ENCODE measurements at regions not wholly inside any gene's neighbourhood (a gene's known extent, or its start where the extent isn't known, plus 50 kb on each side); places are given as distances from the start of the nearest gene placed in this dataset.

GRCh38 chr5:155380480-155380879 is 366.9 kb downstream of the KIF4B start:
- Mint-ChIP-seq H3K27me3 (ENCODE audit: insufficient read depth) (no peaks in the 10 kb centered on the region), H3K9me3 (peaks cover 6% of the 10 kb centered on the region), H3K36me3 (ENCODE audit: low read depth) (no peaks in the 10 kb centered on the region), H3K27ac (no peak overlapping the region), H3K4me3 (no peak overlapping the region), H3K4me1 (peaks cover 3% of the 10 kb centered on the region)
- H3K9ac ChIP-seq (ENCODE audit: extremely low read depth, low read length, poor library complexity, severe bottlenecking), result no peak overlapping the region
- no peaks in the 10 kb centered on the region for H3K36me3 ChIP-seq (ENCODE audit: control insufficient read depth, insufficient read depth, low read length)
- no peak for TF ChIP-seq CTCF (conservative IDR thresholded peaks at IDR 0.05)
- H3K9me3 ChIP-seq (ENCODE audit: control insufficient read depth, low read length), result peaks cover 9% of the 10 kb centered on the region
- H3K4me1 ChIP-seq (ENCODE audit: control insufficient read depth, insufficient read depth, low read length), result no peaks in the 10 kb centered on the region
- WGBS, 2 experiments (ENCODE audit: insufficient coverage in 1 of 2, insufficient read length in 1 of 2), result 87 to 89% methylated on average over 2 to 3 of the region's 3 CpGs
- H3K4me3 ChIP-seq (ENCODE audit: low read length), result no peak overlapping the region
- no peaks in the 10 kb centered on the region for H3K27me3 ChIP-seq (ENCODE audit: control insufficient read depth, insufficient read depth, low read length, poor library complexity, severe bottlenecking)
- DNase-seq, result no peak
- no peak overlapping the region for H3K27ac ChIP-seq (ENCODE audit: low read depth, low read length)

- H3K4me1 ChIP-seq (ENCODE audit: control insufficient read depth, insufficient read depth, low read length), result no peaks in the 10 kb centered on the region
- TF ChIP-seq CTCF (conservative IDR thresholded peaks at IDR 0.05), result no peak
- no peaks in the 10 kb centered on the region for H3K36me3 Mint-ChIP-seq (ENCODE audit: low read depth)
- peaks cover 8% of the 10 kb centered on the region for H3K4me1 Mint-ChIP-seq
- no peak overlapping the region for H3K4me3 ChIP-seq (ENCODE audit: low read length)
- H3K36me3 ChIP-seq (ENCODE audit: control insufficient read depth, insufficient read depth, low read length), result no peaks in the 10 kb centered on the region
- H3K9ac ChIP-seq (ENCODE audit: extremely low read depth, low read length, poor library complexity, severe bottlenecking), result no peak overlapping the region
- no peak overlapping the region for H3K27ac ChIP-seq (ENCODE audit: low read depth, low read length)
- H3K9me3 ChIP-seq (ENCODE audit: control insufficient read depth, low read length), result peaks cover 9% of the 10 kb centered on the region
- no peak for DNase-seq
- H3K4me3 Mint-ChIP-seq, result no peak overlapping the region
- no peaks in the 10 kb centered on the region for H3K27me3 ChIP-seq (ENCODE audit: control insufficient read depth, insufficient read depth, low read length, poor library complexity, severe bottlenecking)
- H3K27ac Mint-ChIP-seq, result no peak overlapping the region
- H3K27me3 Mint-ChIP-seq (ENCODE audit: insufficient read depth), result peaks cover 2% of the 10 kb centered on the region
- no peaks in the 10 kb centered on the region for H3K9me3 Mint-ChIP-seq
Observed at GRCh38 chr5:155381654-155382053, 368.1 kb downstream of the KIF4B start.

DNA sequence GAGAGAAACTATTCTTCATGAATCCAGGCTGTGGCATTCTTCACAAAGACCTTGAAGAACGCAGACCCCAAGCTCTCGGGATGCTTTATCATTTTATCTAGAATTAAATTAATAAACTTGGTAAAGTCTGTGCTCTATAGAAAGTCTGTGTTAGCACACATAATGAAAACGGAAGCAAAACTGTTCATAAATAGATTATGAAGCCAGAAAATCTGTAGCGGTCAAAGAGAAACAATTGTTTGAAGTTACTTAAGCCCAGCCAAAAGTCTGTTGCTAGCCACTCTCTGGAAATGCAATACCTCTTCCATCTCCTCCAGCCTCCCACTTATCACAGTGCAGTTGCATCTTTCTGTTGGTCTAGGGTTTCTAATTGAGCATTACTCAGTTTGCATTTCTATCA is 375.9 kb downstream of the KIF4B start:
- no peaks in the 10 kb centered on the region for H3K4me1 ChIP-seq (ENCODE audit: control insufficient read depth, insufficient read depth, low read length)
- no peak overlapping the region for H3K27ac Mint-ChIP-seq
- H3K4me3 Mint-ChIP-seq, result no peak overlapping the region
- no peak overlapping the region for H3K4me3 ChIP-seq (ENCODE audit: low read length)
- no peaks in the 10 kb centered on the region for H3K36me3 Mint-ChIP-seq (ENCODE audit: low read depth)
- H3K27me3 Mint-ChIP-seq (ENCODE audit: insufficient read depth), result peaks cover 2% of the 10 kb centered on the region
- no peaks in the 10 kb centered on the region for H3K9me3 Mint-ChIP-seq
- H3K27ac ChIP-seq (ENCODE audit: low read depth, low read length), result no peak overlapping the region
- no peak for DNase-seq
- peaks cover 8% of the 10 kb centered on the region for H3K4me1 Mint-ChIP-seq
- no peak for TF ChIP-seq CTCF (conservative IDR thresholded peaks at IDR 0.05)
- H3K9ac ChIP-seq (ENCODE audit: extremely low read depth, low read length, poor library complexity, severe bottlenecking), result no peak overlapping the region
- no peaks in the 10 kb centered on the region for H3K36me3 ChIP-seq (ENCODE audit: control insufficient read depth, insufficient read depth, low read length)
- H3K9me3 ChIP-seq (ENCODE audit: control insufficient read depth, low read length), result peaks cover 3% of the 10 kb centered on the region
- 90 to 92% methylated on average over 2 to 4 of the region's 4 CpGs for WGBS, 2 experiments (ENCODE audit: insufficient coverage in 1 of 2, insufficient read length in 1 of 2)
- H3K27me3 ChIP-seq (ENCODE audit: control insufficient read depth, insufficient read depth, low read length, poor library complexity, severe bottlenecking), result no peaks in the 10 kb centered on the region
